Small intestine (tissue), 7 donors: ENCODE measurements at regions not wholly inside any gene's neighbourhood (a gene's known extent, or its start where the extent isn't known, plus 50 kb on each side); places are given as distances from the start of the nearest gene placed in this dataset.

Experiments used
- DNase-seq, 2 donors: peaks; one replicate each; pipeline versions ENCODE4 v3.0.0 to v3.0.0-alpha.2; 2013
- FAIRE-seq: peaks from 2 replicates; lab custom pipeline; 2012; peaks lifted over from hg19 to GRCh38; lab: Jason Lieb, UNC
- H3K27ac ChIP-seq, 3 donors: one replicate each; pipeline ENCODE4 v1.5.1; 2013; ENCODE audit warnings: low read length in 2 of 3, mild to moderate bottlenecking in 2 of 3, control low read depth in 1 of 3, inconsistent platforms in 1 of 3, low read depth in 1 of 3, moderate library complexity in 1 of 3
- H3K27me3 ChIP-seq, 3 donors: one replicate each; pipeline ENCODE4 v1.6.1; 2013; ENCODE audit warnings: low read length in 3 of 3, inconsistent platforms in 1 of 3; ENCODE audit not compliant: control insufficient read depth in 3 of 3, insufficient read depth in 3 of 3
- H3K36me3 ChIP-seq, 3 donors: one replicate each; pipeline ENCODE4 v1.6.1; 2013; ENCODE audit warnings: low read length in 3 of 3, inconsistent platforms in 1 of 3, low read depth in 1 of 3, mild to moderate bottlenecking in 1 of 3, moderate library complexity in 1 of 3; ENCODE audit not compliant: control insufficient read depth in 3 of 3, insufficient read depth in 2 of 3
- H3K4me1 ChIP-seq, 3 donors: one replicate each; pipeline ENCODE4 v1.6.1; 2013; ENCODE audit warnings: low read length in 2 of 3, inconsistent platforms in 1 of 3, low read depth in 1 of 3, mild to moderate bottlenecking in 1 of 3, moderate library complexity in 1 of 3; ENCODE audit not compliant: control insufficient read depth in 3 of 3, insufficient read depth in 2 of 3
- H3K4me3 ChIP-seq, 3 donors: one replicate each; pipeline ENCODE4 v1.5.1; 2013; ENCODE audit warnings: low read length in 3 of 3, control low read depth in 1 of 3, inconsistent platforms in 1 of 3, low read depth in 1 of 3, mild to moderate bottlenecking in 1 of 3, moderate library complexity in 1 of 3
- H3K9me3 ChIP-seq, 2 donors: one replicate each; pipeline ENCODE4 v1.6.1; 2013; ENCODE audit warnings: low read depth in 1 of 2, low read length in 1 of 2; ENCODE audit not compliant: control insufficient read depth in 2 of 2, insufficient read depth in 1 of 2
- WGBS, 3 donors: extraction: QIAGEN DNeasy Blood & Tissue Kit; methylation state at CpG; one replicate each; pipeline ENCODE4 v1.1.7; 2013; 5-methylcytosine and 5-hydroxymethylcytosine counted together
- donor health status: healthy with polysubstance abuse.
- donor health status: control.
- donor health status: control.
- donor health status: Bipolar disorder and iron deficiency.
- donor health status: healthy.

GRCh38 chr20:48282591-48283228 is 497.4 kb upstream of the SULF2 start:
- no peaks in the 10 kb centered on the region for H3K36me3 ChIP-seq
- peak; percentile 43 to 89 for DNase-seq
- no peaks in the 10 kb centered on the region for H3K27me3 ChIP-seq
- no peak overlapping the region for H3K4me3 ChIP-seq
- WGBS, 3 donors = 31 to 79% (median 48%) methylated on average over 4 of the region's 4 CpGs
- peaks cover 6 to 32% (median 7%) of the 10 kb centered on the region in 3 donors for H3K4me1 ChIP-seq
- H3K9me3 ChIP-seq = peaks cover 0 to 4% of the 10 kb centered on the region in 2 donors
- no peak overlapping the region for H3K27ac ChIP-seq
- no peak for FAIRE-seq

- H3K9me3 ChIP-seq = peaks cover 0 to 4% of the 10 kb centered on the region in 2 donors
- FAIRE-seq (no peak), DNase-seq (no peak)
- no peaks in the 10 kb centered on the region for H3K27me3 ChIP-seq
- H3K27ac ChIP-seq = no peak overlapping the region
- H3K4me1 ChIP-seq = peaks cover 0 to 20% (median 5%) of the 10 kb centered on the region in 3 donors
- 88 to 97% (median 89%) methylated on average over 4 of the region's 4 CpGs for WGBS, 3 donors
- H3K4me3 ChIP-seq = no peak overlapping the region
- H3K36me3 ChIP-seq = no peaks in the 10 kb centered on the region
Measured at GRCh38 chr20:48281501-48281900, 496.2 kb upstream of the SULF2 start.

GRCh38 chr20:48278961-48279481 is 493.7 kb upstream of the SULF2 start:
- FAIRE-seq (no peak), DNase-seq (no peak)
- H3K36me3 ChIP-seq = no peaks in the 10 kb centered on the region
- H3K27me3 ChIP-seq = no peaks in the 10 kb centered on the region
- no peak overlapping the region for H3K27ac ChIP-seq
- peaks cover 0 to 4% of the 10 kb centered on the region in 2 donors for H3K9me3 ChIP-seq
- H3K4me3 ChIP-seq = no peak overlapping the region
- peaks cover 0 to 18% (median 4%) of the 10 kb centered on the region in 3 donors for H3K4me1 ChIP-seq
- 47 to 66% (median 60%) methylated on average over 2 of the region's 2 CpGs for WGBS, 3 donors

GRCh38 chr20:48277266-48277665 is 492.0 kb upstream of the SULF2 start:
- Histone ChIP-seq H3K36me3 (no peaks in the 10 kb centered on the region), H3K27me3 (no peaks in the 10 kb centered on the region), H3K4me1 (peaks cover 0 to 10% (median 0%) of the 10 kb centered on the region in 3 donors), H3K9me3 (no peaks in the 10 kb centered on the region), H3K4me3 (no peak overlapping the region), H3K27ac (no peak overlapping the region)
- DNase-seq (no peak), FAIRE-seq (no peak)
- WGBS, 3 donors = 48 to 69% (median 64%) methylated on average over 2 of the region's 2 CpGs

- Histone ChIP-seq H3K4me3 (no peak overlapping the region), H3K27ac (no peak overlapping the region), H3K9me3 (no peaks in the 10 kb centered on the region), H3K36me3 (no peaks in the 10 kb centered on the region), H3K27me3 (no peaks in the 10 kb centered on the region), H3K4me1 (peaks cover 0 to 9% (median 0%) of the 10 kb centered on the region in 3 donors)
- DNase-seq = no peak
- no peak for FAIRE-seq
- 78 to 82% (median 80%) methylated on average over 3 of the region's 3 CpGs for WGBS, 3 donors
Measured at GRCh38 chr20:48276021-48276342, 490.7 kb upstream of the SULF2 start.

GRCh38 chr20:48275286-48276020 is 490.2 kb upstream of the SULF2 start:
- Histone ChIP-seq H3K9me3 (no peaks in the 10 kb centered on the region), H3K4me1 (peaks cover 0 to 9% (median 0%) of the 10 kb centered on the region in 3 donors), H3K27me3 (no peaks in the 10 kb centered on the region), H3K27ac (no peak overlapping the region), H3K36me3 (no peaks in the 10 kb centered on the region), H3K4me3 (no peak overlapping the region)
- 45 to 56% (median 54%) methylated on average over 6 of the region's 6 CpGs for WGBS, 3 donors
- FAIRE-seq (no peak), DNase-seq (peak in 1 of 2 donors; percentile 29)

GRCh38 chr20:48273843-48274242 is 488.6 kb upstream of the SULF2 start:
- peaks cover 0 to 9% (median 0%) of the 10 kb centered on the region in 3 donors for H3K4me1 ChIP-seq
- no peak for FAIRE-seq
- DNase-seq = no peak
- H3K36me3 ChIP-seq = no peaks in the 10 kb centered on the region
- H3K27ac ChIP-seq = no peak overlapping the region
- H3K27me3 ChIP-seq = no peaks in the 10 kb centered on the region
- H3K4me3 ChIP-seq = no peak overlapping the region
- H3K9me3 ChIP-seq = no peaks in the 10 kb centered on the region

GRCh38 chr20:48270885-48271284 is 485.6 kb upstream of the SULF2 start:
- H3K4me3 ChIP-seq = no peak overlapping the region
- H3K4me1 ChIP-seq = peaks cover 0 to 6% (median 0%) of the 10 kb centered on the region in 3 donors
- DNase-seq = no peak
- WGBS, 3 donors = 50 to 81% (median 58%) methylated on average over 1 of the region's 1 CpG
- H3K9me3 ChIP-seq = no peaks in the 10 kb centered on the region
- H3K27me3 ChIP-seq = no peaks in the 10 kb centered on the region
- no peak for FAIRE-seq
- no peak overlapping the region for H3K27ac ChIP-seq
- H3K36me3 ChIP-seq = no peaks in the 10 kb centered on the region
